ENCODE measurements at regions not wholly inside any gene's neighbourhood (a gene's known extent, or its start where the extent isn't known, plus 50 kb on each side); places are given as distances from the start of the nearest gene placed in this dataset.

DNA sequence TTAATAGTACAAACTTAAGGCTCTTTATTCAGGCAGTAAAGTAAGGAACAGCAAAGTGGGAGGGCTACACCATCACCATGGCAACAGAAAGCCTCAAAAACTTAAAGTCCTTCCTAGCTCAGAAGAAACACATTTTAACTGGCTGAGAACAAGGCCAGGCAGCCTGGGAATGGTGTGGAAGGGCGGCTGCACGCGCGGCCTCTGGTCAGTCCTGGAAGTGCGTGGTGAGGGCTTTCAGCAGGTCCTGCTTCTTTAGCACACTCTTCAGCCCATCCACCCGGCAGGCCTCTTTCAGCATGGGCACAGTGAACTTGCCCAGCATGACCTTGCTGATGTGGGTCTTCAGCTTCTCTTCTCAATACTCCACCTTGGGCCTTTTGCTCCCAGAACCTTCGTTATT, 133.0 kb downstream of the CYP26A1 start:
- no peaks in the 10 kb centered on the region for H3K9me2 ChIP-seq (ENCODE audit: low read depth, low read length)
- H3K4me1 ChIP-seq (ENCODE audit: insufficient read depth, low read length, severe bottlenecking) = no peaks in the 10 kb centered on the region
- no peaks in the 10 kb centered on the region for H3F3A ChIP-seq (ENCODE audit: insufficient read depth, low read length)
- no peaks in the 10 kb centered on the region for H3K9me3 ChIP-seq (ENCODE audit: low read length)
- no peak overlapping the region for H3K4me2 ChIP-seq (ENCODE audit: low read length)
- TF ChIP-seq CTCF (IDR thresholded peaks at IDR 0.05; ENCODE audit: low read length) (no peak), EZH2 (IDR thresholded peaks at IDR 0.05; ENCODE audit: borderline replicate concordance, low read length) (no peak)
- no peak overlapping the region for H3K4me3 ChIP-seq (ENCODE audit: low read depth, low read length, poor library complexity, severe bottlenecking)
- no peaks in the 10 kb centered on the region for H4K20me1 ChIP-seq (ENCODE audit: insufficient read depth, low read length)
- H3K27me3 ChIP-seq (ENCODE audit: insufficient read depth, low read length) = no peaks in the 10 kb centered on the region
- H2AFZ ChIP-seq (ENCODE audit: low read length) = no peak overlapping the region
- H3K9ac ChIP-seq (ENCODE audit: low read length) = no peak overlapping the region
- no peaks in the 10 kb centered on the region for H3K36me3 ChIP-seq (ENCODE audit: insufficient read depth, low read length)
- H3K27ac ChIP-seq (ENCODE audit: low read depth, low read length, poor library complexity, severe bottlenecking) = no peak overlapping the region
- no peaks in the 10 kb centered on the region for H3K79me2 ChIP-seq (ENCODE audit: insufficient read depth, low read length)

DNA sequence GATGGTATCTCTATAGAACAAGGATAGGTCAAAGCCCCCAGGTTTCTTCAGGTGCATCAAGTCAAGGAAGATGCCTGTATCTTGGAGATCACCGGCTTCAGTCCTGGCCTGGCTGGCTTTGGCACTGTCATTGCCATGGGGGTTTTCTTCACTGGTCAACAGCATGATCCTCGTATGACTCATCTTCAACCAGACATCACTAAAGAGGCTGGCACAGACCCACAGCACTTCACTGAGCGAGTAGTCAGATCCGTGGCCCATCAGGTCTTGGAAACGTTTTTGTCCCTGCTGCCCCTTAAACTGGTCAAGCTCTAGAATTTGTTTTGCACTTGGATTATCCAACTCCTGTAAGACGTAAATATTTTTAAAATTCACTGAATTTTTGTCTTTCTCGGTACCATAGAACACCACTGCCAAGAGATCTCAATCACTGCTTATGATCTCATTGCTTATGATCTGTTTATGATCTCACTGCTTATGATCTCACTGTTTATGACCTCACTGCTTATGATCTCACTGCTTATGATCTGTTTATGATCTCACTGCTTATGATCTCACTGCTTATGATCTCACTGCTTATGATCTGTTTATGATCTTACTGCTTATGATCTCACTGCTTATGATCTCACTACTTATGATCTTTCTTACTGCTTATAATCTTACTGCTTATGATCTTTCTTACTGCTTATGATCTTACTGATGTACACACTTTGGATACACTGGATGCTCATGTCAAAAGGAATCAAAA, 135.2 kb downstream of the CYP26A1 start:
- Histone ChIP-seq H3K36me3 (ENCODE audit: insufficient read depth, low read length) (no peaks in the 10 kb centered on the region), H3K9me3 (ENCODE audit: low read length) (no peaks in the 10 kb centered on the region), H4K20me1 (ENCODE audit: insufficient read depth, low read length) (no peaks in the 10 kb centered on the region), H3K27me3 (ENCODE audit: insufficient read depth, low read length) (no peaks in the 10 kb centered on the region), H2AFZ (ENCODE audit: low read length) (no peak overlapping the region), H3K4me2 (ENCODE audit: low read length) (no peak overlapping the region), H3K9ac (ENCODE audit: low read length) (no peak overlapping the region), H3K9me2 (ENCODE audit: low read depth, low read length) (no peaks in the 10 kb centered on the region), H3K4me1 (ENCODE audit: insufficient read depth, low read length, severe bottlenecking) (no peaks in the 10 kb centered on the region), H3K27ac (ENCODE audit: low read depth, low read length, poor library complexity, severe bottlenecking) (no peak overlapping the region), H3K4me3 (ENCODE audit: low read depth, low read length, poor library complexity, severe bottlenecking) (no peak overlapping the region), H3F3A (ENCODE audit: insufficient read depth, low read length) (no peaks in the 10 kb centered on the region), H3K79me2 (ENCODE audit: insufficient read depth, low read length) (no peaks in the 10 kb centered on the region)
- TF ChIP-seq EZH2 (IDR thresholded peaks at IDR 0.05; ENCODE audit: borderline replicate concordance, low read length) = no peak
- TF ChIP-seq CTCF (IDR thresholded peaks at IDR 0.05; ENCODE audit: low read length) = no peak

GRCh38 chr10:93211991-93212390, 138.3 kb downstream of the CYP26A1 start:
- no peaks in the 10 kb centered on the region for H3K9me2 ChIP-seq (ENCODE audit: low read depth, low read length)
- H3K4me1 ChIP-seq (ENCODE audit: insufficient read depth, low read length, severe bottlenecking) = no peaks in the 10 kb centered on the region
- TF ChIP-seq EZH2 (IDR thresholded peaks at IDR 0.05; ENCODE audit: borderline replicate concordance, low read length) = no peak
- no peak for TF ChIP-seq CTCF (IDR thresholded peaks at IDR 0.05; ENCODE audit: low read length)

More at GRCh38 chr10:93211991-93212390, 138.3 kb downstream of the CYP26A1 start:
- no peaks in the 10 kb centered on the region for H4K20me1 ChIP-seq (ENCODE audit: insufficient read depth, low read length)
- H3K36me3 ChIP-seq (ENCODE audit: insufficient read depth, low read length) = no peaks in the 10 kb centered on the region
- no peak overlapping the region for H3K9ac ChIP-seq (ENCODE audit: low read length)
- H3K27me3 ChIP-seq (ENCODE audit: insufficient read depth, low read length) = no peaks in the 10 kb centered on the region
- no peaks in the 10 kb centered on the region for H3K9me3 ChIP-seq (ENCODE audit: low read length)
- H3K79me2 ChIP-seq (ENCODE audit: insufficient read depth, low read length) = no peaks in the 10 kb centered on the region
- H3K27ac ChIP-seq (ENCODE audit: low read depth, low read length, poor library complexity, severe bottlenecking) = no peak overlapping the region
- no peak overlapping the region for H2AFZ ChIP-seq (ENCODE audit: low read length)
- no peak overlapping the region for H3K4me2 ChIP-seq (ENCODE audit: low read length)
- no peak overlapping the region for H3K4me3 ChIP-seq (ENCODE audit: low read depth, low read length, poor library complexity, severe bottlenecking)
- no peaks in the 10 kb centered on the region for H3F3A ChIP-seq (ENCODE audit: insufficient read depth, low read length)

Data from OCI-LY1 (cell line).